ENCODE measurements at regions not wholly inside any gene's neighbourhood (a gene's known extent, or its start where the extent isn't known, plus 50 kb on each side); places are given as distances from the start of the nearest gene placed in this dataset.
"Not testable (repeated sequence)": the region's sequence is repeated elsewhere in the genome, so short reads cannot be mapped to it uniquely, and the experiment has no call there.

DNA sequence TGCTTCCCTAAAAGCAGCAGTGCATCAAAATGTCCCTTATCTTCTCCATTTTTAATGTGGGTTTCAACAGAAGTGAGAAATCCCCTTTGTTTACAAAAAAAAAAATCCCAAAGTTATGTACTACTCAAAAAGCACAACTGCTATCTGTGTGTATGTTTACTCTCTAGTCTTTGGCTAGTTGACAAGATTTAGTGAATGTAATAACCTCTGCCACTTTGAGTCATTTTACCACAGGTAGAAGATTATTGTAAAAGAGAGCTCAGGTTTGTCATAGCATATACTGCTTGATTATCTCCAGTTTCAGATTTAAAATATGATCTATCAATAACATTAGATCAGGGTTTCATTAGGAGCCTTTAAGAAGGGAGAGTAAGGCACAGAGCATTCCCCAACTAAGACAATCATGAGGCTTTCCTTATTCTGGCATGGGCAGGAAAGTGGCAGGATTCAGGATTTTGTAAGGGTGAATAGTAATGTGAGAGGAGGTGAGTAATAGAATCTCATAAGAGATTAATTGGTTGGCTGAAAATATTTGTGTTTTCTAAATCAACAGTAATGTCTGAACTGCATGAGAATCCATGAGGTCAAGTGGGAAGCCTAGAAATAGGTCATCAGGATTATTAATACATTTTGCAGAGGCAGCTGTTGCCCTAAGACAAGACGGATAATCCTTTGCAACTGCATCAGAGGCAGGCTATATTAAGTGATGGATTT lies 1780.3 kb upstream of the LRRTM1 start:
- DNase-seq (ENCODE audit: low read depth): no peak

GRCh38 chr2:82075875-82076274 lies 1771.3 kb upstream of the LRRTM1 start:
- no peak for DNase-seq (ENCODE audit: low read depth)

GRCh38 chr2:82062463-82062862 lies 1757.9 kb upstream of the LRRTM1 start:
- DNase-seq (ENCODE audit: low read depth): no peak

DNA sequence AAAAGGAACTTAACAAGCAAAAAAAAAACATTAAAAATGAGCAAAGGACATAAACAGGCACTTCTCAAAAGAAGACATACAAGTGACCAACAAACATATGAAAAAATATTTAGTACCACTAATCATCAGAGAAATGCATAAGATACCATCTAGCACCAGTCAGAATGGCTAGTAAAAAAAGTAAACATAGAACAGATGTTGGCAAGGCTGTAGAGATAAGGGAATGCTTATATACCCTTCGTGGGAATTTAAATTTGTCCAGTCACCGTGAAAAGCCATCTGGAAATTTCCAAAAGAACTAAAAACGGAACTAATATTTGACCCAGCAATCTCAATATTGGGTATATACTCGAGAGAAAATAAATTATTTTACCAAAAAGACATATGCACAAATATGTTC lies 1751.3 kb upstream of the LRRTM1 start:
- no peak for DNase-seq (ENCODE audit: low read depth)

- DNase-seq (ENCODE audit: low read depth): no peak
These were observed 1739.3 kb upstream of the LRRTM1 start for GRCh38 chr2:82043867-82044266.

DNA sequence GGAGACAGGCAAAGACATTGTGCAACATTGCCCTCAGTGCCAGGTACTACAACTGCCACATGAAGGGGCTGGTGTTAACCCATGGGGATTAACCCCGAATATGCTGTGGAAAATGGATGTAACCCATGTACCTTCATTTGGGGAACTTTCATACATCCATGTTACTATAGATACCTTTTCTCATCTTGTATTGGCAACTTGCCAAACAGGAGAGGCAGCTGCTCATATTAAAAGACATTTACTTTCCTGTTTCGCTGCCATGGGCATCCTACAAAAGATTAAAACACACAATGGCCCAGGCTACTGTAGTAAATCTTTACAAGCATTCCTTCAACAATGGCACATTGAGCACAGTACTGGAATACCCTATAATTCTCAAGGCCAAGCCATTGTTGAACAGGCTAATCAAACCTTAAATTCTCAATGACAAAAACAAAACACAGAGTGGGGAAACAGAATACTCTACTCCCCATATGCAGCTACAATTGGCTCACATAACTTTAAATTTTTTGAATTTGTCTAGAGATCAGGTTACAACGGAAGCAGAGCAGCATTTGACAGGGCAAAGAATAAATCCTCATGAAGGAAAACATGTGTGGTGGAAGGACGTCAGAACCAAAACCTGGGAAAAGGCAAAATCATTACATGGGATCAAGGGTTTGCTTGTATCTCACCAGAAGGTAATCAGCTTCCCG lies 1723.5 kb upstream of the LRRTM1 start:
- DNase-seq (ENCODE audit: low read depth): no peak

- DNase-seq (ENCODE audit: low read depth): no peak
These were observed 1719.2 kb upstream of the LRRTM1 start for GRCh38 chr2:82023710-82024109.

DNA sequence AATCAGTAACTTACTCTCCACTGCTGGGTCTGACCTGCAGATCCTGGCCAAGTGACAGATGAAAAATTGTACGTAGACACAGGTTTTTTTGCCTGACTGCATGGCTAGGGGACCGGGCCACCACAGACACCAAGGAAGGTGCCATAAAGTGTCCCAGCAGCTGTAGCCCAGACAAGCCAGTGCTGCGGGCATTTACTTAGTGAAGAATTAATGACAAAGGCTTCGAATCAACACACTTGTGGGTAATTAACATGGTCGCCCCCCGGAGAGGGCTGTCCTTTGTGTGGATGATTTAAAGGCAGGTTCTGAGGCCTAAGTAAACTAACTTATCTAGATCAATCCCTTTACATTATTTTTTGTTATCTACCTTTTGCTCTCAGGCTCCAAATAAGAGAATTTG lies 1709.1 kb upstream of the LRRTM1 start:
- no peak for DNase-seq (ENCODE audit: low read depth)

- DNase-seq (ENCODE audit: low read depth): no peak
These were observed 1702.6 kb upstream of the LRRTM1 start for GRCh38 chr2:82007071-82007664.

DNA sequence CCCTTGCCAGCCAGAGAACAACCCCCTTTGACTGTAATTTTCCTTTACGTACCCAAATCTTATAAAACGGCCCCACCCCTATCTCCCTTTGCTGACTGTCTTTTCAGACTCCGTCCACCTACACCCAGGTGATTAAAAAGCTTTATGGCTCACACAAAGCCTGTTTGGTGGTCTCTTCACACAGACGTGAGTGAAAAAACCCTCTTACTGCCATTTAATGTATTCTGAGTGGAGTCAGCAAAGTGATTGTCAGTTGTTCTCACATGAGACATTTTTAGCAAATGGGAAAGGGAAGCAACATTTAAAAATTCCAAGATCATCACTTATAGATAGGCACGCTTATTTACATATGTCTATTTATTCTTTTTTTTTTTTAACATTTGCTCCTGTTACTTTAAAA lies 1701.3 kb upstream of the LRRTM1 start:
- not testable (repeated sequence) for DNase-seq (ENCODE audit: low read depth)

- DNase-seq (ENCODE audit: low read depth): no peak
These were observed 1697.1 kb upstream of the LRRTM1 start for GRCh38 chr2:82001614-82002013.

DNA sequence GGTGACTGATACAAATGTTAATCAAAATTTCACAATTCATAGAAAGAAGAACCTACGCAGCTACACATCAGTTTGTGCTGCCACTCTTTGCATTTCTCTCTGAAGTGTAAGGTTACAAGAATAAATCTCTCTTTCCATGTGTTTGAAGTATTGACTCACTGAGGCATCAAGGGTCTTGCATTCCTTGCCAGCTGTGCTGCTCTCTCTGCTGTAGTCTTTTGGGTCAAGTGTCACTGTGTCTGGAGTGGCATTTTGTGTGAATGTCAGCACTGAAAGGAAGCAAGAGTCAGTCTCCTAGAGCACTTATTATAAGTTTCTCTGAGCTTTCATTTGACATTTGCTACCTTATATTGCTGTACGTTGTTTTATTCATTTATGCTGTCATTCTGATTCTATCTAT lies 1696.1 kb upstream of the LRRTM1 start:
- DNase-seq (ENCODE audit: low read depth): no peak

DNA sequence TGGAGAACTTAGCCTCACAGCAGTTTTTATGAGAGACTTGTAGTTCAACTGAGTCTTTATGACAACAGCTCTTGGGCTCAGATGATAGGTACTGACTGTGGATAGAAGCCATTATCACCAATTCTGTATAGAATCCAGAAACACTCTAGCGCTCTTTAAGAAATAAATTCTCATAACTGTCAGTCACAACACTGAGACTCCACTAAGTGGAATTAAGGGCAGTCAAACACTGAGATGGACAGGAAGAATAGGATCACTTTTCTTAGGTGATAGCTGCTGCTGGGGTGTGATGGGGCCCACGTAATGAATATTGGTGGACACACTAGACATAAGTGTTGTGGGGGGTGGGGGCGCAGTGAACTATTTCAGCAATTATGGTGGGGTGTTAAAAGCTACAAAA lies 1691.8 kb upstream of the LRRTM1 start:
- no peak for DNase-seq (ENCODE audit: low read depth)

DNA sequence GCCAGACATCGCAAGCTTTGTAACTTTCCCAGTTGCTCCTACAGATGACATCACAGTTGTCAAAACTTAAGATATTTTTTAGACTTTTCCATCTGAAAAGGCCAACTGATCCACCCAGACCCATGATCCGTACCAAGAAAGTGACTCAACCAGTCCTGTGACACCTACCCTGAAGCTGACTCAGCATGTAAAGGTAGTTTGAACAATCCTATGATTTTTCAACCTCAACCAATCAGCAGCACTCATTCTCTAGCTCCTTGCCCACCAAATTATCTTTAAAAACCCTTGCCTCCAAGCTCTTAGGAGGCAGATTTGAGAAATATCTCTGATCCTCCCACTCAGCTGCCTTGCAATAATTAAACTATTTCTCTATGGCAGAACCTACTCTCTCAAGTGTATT lies 1686.7 kb upstream of the LRRTM1 start:
- DNase-seq (ENCODE audit: low read depth): no peak

DNA sequence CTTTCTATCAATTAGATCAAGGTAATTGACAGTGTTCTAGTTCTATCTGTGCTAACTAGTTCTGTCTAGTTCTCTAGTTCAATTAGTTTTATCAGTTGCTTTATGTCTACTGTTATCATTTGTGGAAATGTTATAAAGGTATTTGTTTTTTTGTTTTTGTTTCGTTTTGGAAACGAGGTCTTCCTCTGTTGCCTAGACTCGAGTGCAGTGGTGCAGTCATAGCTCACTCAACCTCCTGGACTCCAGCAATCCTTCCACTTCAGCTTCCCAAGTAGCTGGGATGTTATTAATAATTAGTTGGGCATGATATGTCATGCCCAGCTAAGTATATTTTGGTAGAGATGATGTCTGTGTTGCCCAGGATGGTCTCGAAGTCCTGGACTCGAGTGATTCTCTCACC lies 1682.8 kb upstream of the LRRTM1 start:
- DNase-seq (ENCODE audit: low read depth): no peak

DNA sequence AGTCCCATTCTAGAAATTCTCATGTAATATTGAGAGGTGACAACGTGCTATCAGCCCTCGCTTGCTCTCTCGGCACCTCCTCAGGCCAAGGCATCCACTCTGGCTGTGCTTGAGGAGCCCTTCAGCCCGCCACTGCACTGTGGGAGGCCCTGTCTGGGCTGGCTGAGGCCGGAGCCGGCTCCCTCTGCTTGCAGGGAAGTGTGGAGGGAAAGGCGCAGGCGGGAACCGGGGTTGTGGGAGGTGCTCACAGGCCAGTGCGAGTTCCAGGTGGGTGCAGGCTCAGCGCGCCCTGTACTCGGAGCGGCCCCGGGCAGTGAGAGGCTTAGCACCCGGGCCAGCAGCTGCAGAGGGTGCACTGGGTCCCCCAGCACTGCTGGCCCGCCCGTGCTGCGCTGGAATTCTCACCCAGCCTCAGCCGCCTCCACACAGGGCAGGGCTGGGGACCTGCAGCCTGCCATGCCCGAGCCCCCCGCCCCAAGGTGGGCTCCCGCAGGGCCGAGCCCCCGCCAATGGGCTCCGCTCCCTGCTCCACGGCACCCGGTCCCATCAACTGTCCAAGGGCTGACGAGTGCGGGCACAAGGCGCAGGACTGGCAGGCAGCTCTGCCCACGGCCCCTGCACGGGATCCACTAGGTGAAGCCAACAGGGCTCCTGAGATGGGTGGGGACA lies 1680.6 kb upstream of the LRRTM1 start:
- DNase-seq (ENCODE audit: low read depth): no peak

DNA sequence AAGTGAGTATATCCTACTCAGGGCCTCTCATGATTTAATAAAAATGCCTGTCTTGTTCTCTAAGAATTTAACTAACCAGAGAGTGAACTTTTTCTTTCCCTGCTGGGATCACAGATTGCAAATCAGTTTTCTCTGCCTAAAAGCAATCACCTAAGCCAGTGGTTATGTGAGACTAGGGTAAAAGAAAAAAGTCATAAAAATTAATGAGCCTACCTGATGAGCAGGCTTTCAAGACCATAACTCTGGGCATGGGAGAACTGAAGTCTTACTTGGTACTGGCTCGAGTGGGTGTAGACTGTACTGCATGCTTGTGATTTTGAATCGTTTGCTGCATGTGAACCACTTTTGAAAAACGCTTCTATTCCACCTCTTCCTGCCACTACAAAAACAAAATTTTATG lies 1677.0 kb upstream of the LRRTM1 start:
- DNase-seq (ENCODE audit: low read depth): no peak

DNA sequence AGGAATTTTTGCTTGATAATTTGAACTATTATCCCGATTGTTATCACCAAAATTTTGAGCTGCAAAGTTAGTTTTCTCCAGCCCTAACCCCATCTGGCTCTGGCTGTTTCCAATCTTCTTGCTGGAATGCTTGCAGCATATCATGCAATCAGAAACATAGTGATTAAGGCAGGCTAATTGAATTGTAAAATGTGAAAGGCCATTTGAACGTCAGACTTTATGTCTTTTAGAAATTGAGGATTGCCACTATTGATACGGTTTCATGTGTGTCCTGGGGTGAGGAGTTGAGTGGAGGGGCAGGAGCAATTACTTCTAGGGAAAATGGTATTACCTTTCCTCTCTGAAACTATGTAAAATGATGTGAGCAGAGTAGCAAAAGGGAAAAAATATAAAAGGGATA lies 1674.5 kb upstream of the LRRTM1 start:
- no peak for DNase-seq (ENCODE audit: low read depth)

GRCh38 chr2:81976998-81977397 lies 1672.4 kb upstream of the LRRTM1 start:
- no peak for DNase-seq (ENCODE audit: low read depth)

GRCh38 chr2:81974216-81974615 lies 1669.7 kb upstream of the LRRTM1 start:
- DNase-seq (ENCODE audit: low read depth): no peak

- no peak for DNase-seq (ENCODE audit: low read depth)
These were observed 1638.3 kb upstream of the LRRTM1 start for GRCh38 chr2:81942876-81943275.

- no peak for DNase-seq (ENCODE audit: low read depth)
These were observed 1637.7 kb upstream of the LRRTM1 start for GRCh38 chr2:81942136-81942680.
